Naive thymus-derived CD4-positive, alpha-beta T cell (primary cell): ENCODE measurements at regions not wholly inside any gene's neighbourhood (a gene's known extent, or its start where the extent isn't known, plus 50 kb on each side); places are given as distances from the start of the nearest gene placed in this dataset.
"Not testable (repeated sequence)": the region's sequence is repeated elsewhere in the genome, so short reads cannot be mapped to it uniquely, and the experiment has no call there.

Experiments
- ATAC-seq: fragments of 150-1000 bp; cut with Tn5 transposase; 2 replicates; pipeline ENCODE4 v1.10.0; 2021; ENCODE audit warnings: mild to moderate bottlenecking, moderate library complexity
- CTCF ChIA-PET: fragments of 350-600 bp; sonication (Branson Sonifier 250); formaldehyde crosslinking; loops from one replicate; lab custom pipeline; 2021; ENCODE audit warnings: antibody characterized with exemption; lab: Charles Lee
- POLR2A ChIA-PET: fragments of 350-600 bp; sonication (Branson Sonifier 250); formaldehyde crosslinking; loops from one replicate; lab custom pipeline; 2021; ENCODE audit warnings: antibody characterized with exemption, inconsistent platforms; lab: Charles Lee
- DNase-seq, 9 donors: peaks; one replicate each; pipeline versions ENCODE4 v3.0.0 to v3.0.0-alpha.2; 2020 to 2022; ENCODE audit warnings: mixed read lengths in 1 of 9
- H3K27ac ChIP-seq: one replicate; pipeline ENCODE4 v1.7.0; 2013; ENCODE audit warnings: mild to moderate bottlenecking, low read depth, low read length, moderate library complexity
- H3K27me3 ChIP-seq, 2 donors: one replicate each; pipeline ENCODE4 v1.7.0; 2013; ENCODE audit warnings: low read length in 2 of 2, mild to moderate bottlenecking in 2 of 2, moderate library complexity in 2 of 2; ENCODE audit not compliant: control insufficient read depth in 2 of 2, insufficient read depth in 2 of 2
- H3K36me3 ChIP-seq, 3 experiments: 1 replicate in 2 of 3; 2 replicates in 1 of 3; pipeline ENCODE4 v1.7.0; 2013; ENCODE audit warnings: low read length in 3 of 3, mild to moderate bottlenecking in 3 of 3, moderate library complexity in 1 of 3; ENCODE audit not compliant: insufficient read depth in 3 of 3, control insufficient read depth in 2 of 3
- H3K4me1 ChIP-seq, 2 donors: one replicate each; pipeline ENCODE4 v1.7.0; 2013; ENCODE audit warnings: low read length in 2 of 2, mild to moderate bottlenecking in 2 of 2, moderate library complexity in 1 of 2; ENCODE audit not compliant: control insufficient read depth in 2 of 2, insufficient read depth in 2 of 2
- H3K4me3 ChIP-seq: 2 replicates; pipeline ENCODE4 v1.7.0; 2013; ENCODE audit warnings: mild to moderate bottlenecking, low read length
- H3K9me3 ChIP-seq, 3 experiments: 1 replicate in 2 of 3; 2 replicates in 1 of 3; pipeline ENCODE4 v1.7.0; 2013; ENCODE audit warnings: low read length in 3 of 3; ENCODE audit not compliant: control insufficient read depth in 2 of 3
- H3K27ac Mint-ChIP-seq, 9 donors: one replicate each; pipeline ENCODE4 v1.8.0; 2020 to 2022; ENCODE audit warnings: mixed read lengths in 9 of 9, mild to moderate bottlenecking in 8 of 9, moderate library complexity in 5 of 9, inconsistent platforms in 2 of 9
- H3K27me3 Mint-ChIP-seq, 5 donors: one replicate each; pipeline ENCODE4 v1.8.0; 2021 to 2022; ENCODE audit warnings: mixed read lengths in 5 of 5, mild to moderate bottlenecking in 1 of 5
- H3K36me3 Mint-ChIP-seq, 5 donors: one replicate each; pipeline ENCODE4 v1.8.0; 2020 to 2022; ENCODE audit warnings: mixed read lengths in 5 of 5, mild to moderate bottlenecking in 3 of 5, inconsistent platforms in 1 of 5
- H3K4me1 Mint-ChIP-seq, 7 donors: one replicate each; pipeline ENCODE4 v1.8.0; 2020 to 2022; ENCODE audit warnings: mixed read lengths in 7 of 7, mild to moderate bottlenecking in 3 of 7, inconsistent platforms in 1 of 7
- H3K4me3 Mint-ChIP-seq, 10 donors: one replicate each; pipeline ENCODE4 v1.8.0; 2020 to 2022; ENCODE audit warnings: mild to moderate bottlenecking in 10 of 10, mixed read lengths in 10 of 10, moderate library complexity in 6 of 10, inconsistent platforms in 2 of 10
- H3K9me3 Mint-ChIP-seq, 11 donors: one replicate each; pipeline ENCODE4 v1.8.0; 2020 to 2022; ENCODE audit warnings: mixed read lengths in 11 of 11, mild to moderate bottlenecking in 4 of 11, inconsistent platforms in 1 of 11, moderate library complexity in 1 of 11
- intact Hi-C, 2 donors: fragments of 100-400 bp; cut with micrococcal nuclease; formaldehyde crosslinking; loops; one replicate each; pipeline ENCODE4 v1.15.1; 2023

GRCh38 chrX:3919668-3920423, 206.4 kb upstream of the PRKX start:
- H3K27ac Mint-ChIP-seq, POLR2A ChIA-PET, H3K9me3 ChIP-seq, H3K36me3 Mint-ChIP-seq, H3K27me3 ChIP-seq, ATAC-seq, CTCF ChIA-PET, H3K9me3 Mint-ChIP-seq, H3K27ac ChIP-seq, H3K4me1 ChIP-seq, H3K27me3 Mint-ChIP-seq, H3K4me3 Mint-ChIP-seq, H3K36me3 ChIP-seq, H3K4me1 Mint-ChIP-seq, H3K4me3 ChIP-seq, DNase-seq, intact Hi-C loops: not testable (repeated sequence)

- H3K27me3 ChIP-seq, H3K27me3 Mint-ChIP-seq, H3K4me1 ChIP-seq, H3K36me3 Mint-ChIP-seq, H3K9me3 ChIP-seq, CTCF ChIA-PET, POLR2A ChIA-PET, DNase-seq, H3K9me3 Mint-ChIP-seq, H3K4me3 Mint-ChIP-seq, ATAC-seq, H3K27ac Mint-ChIP-seq, H3K27ac ChIP-seq, H3K4me1 Mint-ChIP-seq, H3K36me3 ChIP-seq, intact Hi-C loops, H3K4me3 ChIP-seq: not testable (repeated sequence)
These were observed 201.4 kb upstream of the PRKX start for GRCh38 chrX:3914813-3915212.

- H3K27ac ChIP-seq, H3K9me3 ChIP-seq, H3K9me3 Mint-ChIP-seq, H3K4me1 ChIP-seq, H3K27me3 Mint-ChIP-seq, ATAC-seq, H3K4me1 Mint-ChIP-seq, H3K4me3 ChIP-seq, POLR2A ChIA-PET, H3K27ac Mint-ChIP-seq, H3K36me3 ChIP-seq, DNase-seq, intact Hi-C loops, H3K36me3 Mint-ChIP-seq, H3K4me3 Mint-ChIP-seq, CTCF ChIA-PET, H3K27me3 ChIP-seq: not testable (repeated sequence)
These were observed 200.6 kb upstream of the PRKX start for GRCh38 chrX:3914059-3914458.

GRCh38 chrX:3911012-3911411, 197.6 kb upstream of the PRKX start:
- POLR2A ChIA-PET, H3K27me3 Mint-ChIP-seq, CTCF ChIA-PET, H3K27ac ChIP-seq, H3K4me3 Mint-ChIP-seq, H3K27me3 ChIP-seq, H3K36me3 Mint-ChIP-seq, H3K4me1 Mint-ChIP-seq, H3K4me3 ChIP-seq, H3K4me1 ChIP-seq, H3K9me3 ChIP-seq, intact Hi-C loops, H3K9me3 Mint-ChIP-seq, DNase-seq, H3K27ac Mint-ChIP-seq, H3K36me3 ChIP-seq, ATAC-seq: not testable (repeated sequence)

GRCh38 chrX:3910611-3911010, 197.2 kb upstream of the PRKX start:
- H3K27ac ChIP-seq, H3K27me3 ChIP-seq, H3K27ac Mint-ChIP-seq, H3K9me3 ChIP-seq, H3K4me3 Mint-ChIP-seq, intact Hi-C loops, H3K36me3 Mint-ChIP-seq, ATAC-seq, H3K4me1 Mint-ChIP-seq, H3K4me3 ChIP-seq, CTCF ChIA-PET, H3K9me3 Mint-ChIP-seq, H3K27me3 Mint-ChIP-seq, H3K36me3 ChIP-seq, DNase-seq, POLR2A ChIA-PET, H3K4me1 ChIP-seq: not testable (repeated sequence)

GRCh38 chrX:3905522-3906258, 192.2 kb upstream of the PRKX start:
- CTCF ChIA-PET, H3K4me3 Mint-ChIP-seq, H3K9me3 Mint-ChIP-seq, H3K27me3 Mint-ChIP-seq, ATAC-seq, H3K27ac ChIP-seq, intact Hi-C loops, H3K27me3 ChIP-seq, H3K36me3 Mint-ChIP-seq, H3K27ac Mint-ChIP-seq, H3K9me3 ChIP-seq, H3K4me1 ChIP-seq, H3K36me3 ChIP-seq, H3K4me1 Mint-ChIP-seq, POLR2A ChIA-PET, H3K4me3 ChIP-seq, DNase-seq: not testable (repeated sequence)

GRCh38 chrX:3902222-3902621, 188.8 kb upstream of the PRKX start:
- CTCF ChIA-PET, H3K27ac Mint-ChIP-seq, H3K27me3 ChIP-seq, H3K27ac ChIP-seq, H3K9me3 ChIP-seq, H3K4me1 ChIP-seq, ATAC-seq, H3K27me3 Mint-ChIP-seq, POLR2A ChIA-PET, H3K4me1 Mint-ChIP-seq, DNase-seq, H3K4me3 Mint-ChIP-seq, H3K4me3 ChIP-seq, H3K36me3 Mint-ChIP-seq, H3K36me3 ChIP-seq, H3K9me3 Mint-ChIP-seq, intact Hi-C loops: not testable (repeated sequence)
